ENCODE measurements at regions not wholly inside any gene's neighbourhood (a gene's known extent, or its start where the extent isn't known, plus 50 kb on each side); places are given as distances from the start of the nearest gene placed in this dataset.

GRCh38 chr1:17895401-17895800, 140.3 kb downstream of the ACTL8 start:
- TF ChIP-seq CTCF (IDR thresholded peaks at IDR 0.05), result no peak
- no peak overlapping the region for H3K4me3 ChIP-seq (ENCODE audit: low read depth, low read length)
- H3K79me2 ChIP-seq, result no peaks in the 10 kb centered on the region
- no peak overlapping the region for H3K4me2 ChIP-seq (ENCODE audit: low read length)
- no peak overlapping the region for H3K9ac ChIP-seq
- H3K36me3 ChIP-seq (ENCODE audit: control insufficient read depth, insufficient read depth, low read length), result no peaks in the 10 kb centered on the region
- no peaks in the 10 kb centered on the region for H3K27me3 ChIP-seq (ENCODE audit: control insufficient read depth, insufficient read depth, low read length)
- H3K4me1 ChIP-seq, result no peaks in the 10 kb centered on the region
- H2AFZ ChIP-seq, result no peak overlapping the region
- H3K27ac ChIP-seq, result no peak overlapping the region
- H3K9me3 ChIP-seq (ENCODE audit: control insufficient read depth, low read length), result no peaks in the 10 kb centered on the region

DNA sequence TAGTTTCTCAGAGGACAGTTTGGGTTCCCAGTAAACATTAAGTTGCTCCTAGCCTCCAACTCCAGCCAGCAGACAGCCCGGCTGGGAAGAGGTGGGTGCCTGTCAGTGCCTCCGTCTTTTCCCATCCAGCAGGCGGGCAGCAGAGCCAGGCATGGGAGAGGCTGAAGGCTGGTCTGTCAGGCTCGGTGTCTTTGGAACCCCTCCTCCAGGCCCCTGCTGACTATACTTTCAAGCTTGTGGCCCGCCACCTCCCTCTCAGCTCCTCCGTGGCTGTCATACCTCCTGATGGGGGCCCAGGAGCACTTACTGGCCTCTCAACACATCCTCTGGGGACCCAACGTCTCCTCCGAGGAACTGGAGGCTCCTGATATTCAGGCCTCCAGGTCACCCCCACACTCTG, 140.9 kb downstream of the ACTL8 start:
- no peak overlapping the region for H3K9ac ChIP-seq
- no peak overlapping the region for H3K4me2 ChIP-seq (ENCODE audit: low read length)
- H3K4me3 ChIP-seq (ENCODE audit: low read depth, low read length), result no peak overlapping the region
- H3K27me3 ChIP-seq (ENCODE audit: control insufficient read depth, insufficient read depth, low read length), result no peaks in the 10 kb centered on the region
- H3K9me3 ChIP-seq (ENCODE audit: control insufficient read depth, low read length), result no peaks in the 10 kb centered on the region
- H3K27ac ChIP-seq, result no peak overlapping the region
- H3K4me1 ChIP-seq, result no peaks in the 10 kb centered on the region
- H3K36me3 ChIP-seq (ENCODE audit: control insufficient read depth, insufficient read depth, low read length), result no peaks in the 10 kb centered on the region
- H3K79me2 ChIP-seq, result no peaks in the 10 kb centered on the region
- no peak for TF ChIP-seq CTCF (IDR thresholded peaks at IDR 0.05)
- no peak overlapping the region for H2AFZ ChIP-seq

DNA sequence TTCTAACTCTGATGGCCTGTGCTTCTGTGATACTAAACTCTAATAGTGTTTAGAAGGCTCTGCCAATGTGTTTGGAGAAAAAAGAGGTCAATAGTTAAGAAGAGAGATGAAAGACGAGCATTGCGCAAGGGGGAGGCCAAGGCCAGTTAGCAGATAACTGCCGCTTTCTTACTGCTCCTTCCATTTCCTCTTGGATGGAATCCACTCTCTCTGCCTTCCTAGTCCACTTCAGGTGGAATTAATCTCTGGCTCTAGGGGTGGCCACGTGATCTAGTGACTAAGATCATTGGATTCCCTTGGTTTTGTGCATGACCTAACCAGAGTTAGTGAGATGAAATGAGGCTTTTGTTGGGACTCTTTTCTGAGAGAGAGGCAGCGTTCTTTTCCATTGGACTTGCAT, 148.3 kb downstream of the ACTL8 start:
- no peak for TF ChIP-seq CTCF (IDR thresholded peaks at IDR 0.05)
- Histone ChIP-seq H3K36me3 (ENCODE audit: control insufficient read depth, insufficient read depth, low read length) (no peaks in the 10 kb centered on the region), H3K4me1 (no peaks in the 10 kb centered on the region), H3K27me3 (ENCODE audit: control insufficient read depth, insufficient read depth, low read length) (no peaks in the 10 kb centered on the region), H3K9ac (no peak overlapping the region), H3K79me2 (no peaks in the 10 kb centered on the region), H3K9me3 (ENCODE audit: control insufficient read depth, low read length) (no peaks in the 10 kb centered on the region), H3K4me3 (ENCODE audit: low read depth, low read length) (no peak overlapping the region), H2AFZ (no peak overlapping the region), H3K4me2 (ENCODE audit: low read length) (no peak overlapping the region), H3K27ac (no peak overlapping the region)

DNA sequence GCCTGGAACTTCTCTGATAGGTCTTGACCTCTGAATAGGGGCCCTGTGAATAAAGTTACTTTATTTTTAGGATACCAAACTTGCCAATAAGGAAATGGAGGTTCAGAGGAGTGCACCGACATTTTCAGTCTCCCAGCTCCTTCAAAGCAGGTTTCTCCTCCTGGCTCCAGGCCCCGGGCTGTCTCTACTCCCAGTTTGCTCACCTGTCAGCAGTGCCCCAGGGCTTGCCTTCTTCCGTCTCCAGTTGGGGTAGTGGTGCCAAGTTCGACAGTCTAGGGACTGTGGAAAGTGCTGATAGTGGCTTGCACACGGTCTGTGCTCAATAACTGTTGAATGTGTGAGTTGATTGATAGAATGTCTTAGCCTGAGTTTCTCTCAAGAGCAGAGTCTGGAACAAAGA, 149.2 kb downstream of the ACTL8 start:
- H3K27ac ChIP-seq, result no peak overlapping the region
- no peaks in the 10 kb centered on the region for H3K27me3 ChIP-seq (ENCODE audit: control insufficient read depth, insufficient read depth, low read length)
- H3K4me2 ChIP-seq (ENCODE audit: low read length), result no peak overlapping the region

More for the DNA sequence above, 149.2 kb downstream of the ACTL8 start:
- Histone ChIP-seq H2AFZ (no peak overlapping the region), H3K9me3 (ENCODE audit: control insufficient read depth, low read length) (no peaks in the 10 kb centered on the region), H3K9ac (no peak overlapping the region), H3K36me3 (ENCODE audit: control insufficient read depth, insufficient read depth, low read length) (no peaks in the 10 kb centered on the region), H3K79me2 (no peaks in the 10 kb centered on the region), H3K4me1 (no peaks in the 10 kb centered on the region), H3K4me3 (ENCODE audit: low read depth, low read length) (no peak overlapping the region)
- TF ChIP-seq CTCF (IDR thresholded peaks at IDR 0.05), result no peak

All from parathyroid adenoma (tissue), 2 donors.